HEK293 (cell line): ENCODE measurements at regions not wholly inside any gene's neighbourhood (a gene's known extent, or its start where the extent isn't known, plus 50 kb on each side); places are given as distances from the start of the nearest gene placed in this dataset.

Source experiments
- FEZF1 ChIP-seq: fragments of 450-650 bp; formaldehyde crosslinking; IDR thresholded peaks from 2 replicates; pipeline ENCODE4 v1.5.1; 2016; ENCODE audit warnings: missing biosample characterization, missing genetic modification characterization
- MYNN ChIP-seq: fragments of 450-650 bp; formaldehyde crosslinking; IDR thresholded peaks from 2 replicates; pipeline ENCODE4 v1.5.1; 2016; ENCODE audit warnings: missing biosample characterization, missing genetic modification characterization, borderline replicate concordance
- SP7 ChIP-seq: fragments of 450-650 bp; formaldehyde crosslinking; IDR thresholded peaks from 2 replicates; pipeline ENCODE4 v1.5.1; 2016; ENCODE audit warnings: missing biosample characterization, missing genetic modification characterization
- TRIM28 ChIP-seq: IDR thresholded peaks from 2 replicates; pipeline ENCODE4 v1.6.1; 2011; ENCODE audit warnings: low read length, control low read depth, borderline replicate concordance
- YY1 ChIP-seq: fragments of 450-650 bp; formaldehyde crosslinking; IDR thresholded peaks from 2 replicates; pipeline ENCODE4 v1.5.1; 2018; ENCODE audit warnings: missing biosample characterization, missing genetic modification characterization
- ZBTB20 ChIP-seq: fragments of 450-650 bp; formaldehyde crosslinking; IDR thresholded peaks from 2 replicates; pipeline ENCODE4 v1.5.1; 2016; ENCODE audit warnings: missing biosample characterization, missing genetic modification characterization
- ZBTB7A ChIP-seq: fragments of 450-650 bp; formaldehyde crosslinking; IDR thresholded peaks from 2 replicates; pipeline ENCODE4 v1.5.1; 2016; ENCODE audit warnings: low read depth, missing biosample characterization, missing genetic modification characterization
- ZFP3 ChIP-seq: fragments of 450-650 bp; formaldehyde crosslinking; IDR thresholded peaks from 2 replicates; pipeline ENCODE4 v1.5.1; 2016; ENCODE audit warnings: low read depth, missing biosample characterization, missing genetic modification characterization
- ZNF10 ChIP-seq: fragments of 450-650 bp; formaldehyde crosslinking; IDR thresholded peaks from 2 replicates; pipeline ENCODE4 v1.5.1; 2017; ENCODE audit warnings: missing biosample characterization, missing genetic modification characterization
- ZNF112 ChIP-seq: fragments of 450-650 bp; formaldehyde crosslinking; IDR thresholded peaks from 2 replicates; pipeline ENCODE4 v1.5.0; 2017; ENCODE audit warnings: missing biosample characterization, missing genetic modification characterization
- ZNF121 ChIP-seq: fragments of 450-650 bp; formaldehyde crosslinking; IDR thresholded peaks from 2 replicates; pipeline ENCODE4 v1.5.1; 2016; ENCODE audit warnings: missing biosample characterization, missing genetic modification characterization
- TF ChIP-seq, protein P1 (sequence below): fragments of 450-650 bp; formaldehyde crosslinking; IDR thresholded peaks from 2 replicates; pipeline ENCODE4 v1.5.1; 2016; ENCODE audit warnings: missing biosample characterization, missing genetic modification characterization
- TF ChIP-seq, protein P2 (sequence below): fragments of 450-650 bp; formaldehyde crosslinking; IDR thresholded peaks from 2 replicates; pipeline ENCODE4 v1.5.1; 2016; ENCODE audit warnings: missing biosample characterization, missing genetic modification characterization

DNA sequence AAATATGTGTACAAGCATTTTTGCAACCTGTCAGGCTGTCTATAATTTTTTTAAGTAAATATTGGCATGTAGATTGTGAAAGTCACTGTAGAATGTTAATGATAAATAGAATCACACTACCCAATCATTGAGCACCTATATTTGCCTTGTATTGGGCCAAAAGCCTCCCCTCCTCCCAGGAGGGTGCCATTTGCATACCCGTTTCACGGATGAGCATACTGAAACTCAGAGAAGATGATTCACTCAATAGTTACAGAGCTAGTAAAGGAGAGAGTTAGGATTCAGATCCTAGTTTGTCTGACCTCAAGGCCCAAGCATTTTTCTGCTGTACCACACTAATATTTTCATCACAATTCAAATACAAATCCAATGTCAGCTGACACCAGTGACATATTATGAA, 299.7 kb upstream of the CDH11 start:
- TF ChIP-seq, protein P1, sequence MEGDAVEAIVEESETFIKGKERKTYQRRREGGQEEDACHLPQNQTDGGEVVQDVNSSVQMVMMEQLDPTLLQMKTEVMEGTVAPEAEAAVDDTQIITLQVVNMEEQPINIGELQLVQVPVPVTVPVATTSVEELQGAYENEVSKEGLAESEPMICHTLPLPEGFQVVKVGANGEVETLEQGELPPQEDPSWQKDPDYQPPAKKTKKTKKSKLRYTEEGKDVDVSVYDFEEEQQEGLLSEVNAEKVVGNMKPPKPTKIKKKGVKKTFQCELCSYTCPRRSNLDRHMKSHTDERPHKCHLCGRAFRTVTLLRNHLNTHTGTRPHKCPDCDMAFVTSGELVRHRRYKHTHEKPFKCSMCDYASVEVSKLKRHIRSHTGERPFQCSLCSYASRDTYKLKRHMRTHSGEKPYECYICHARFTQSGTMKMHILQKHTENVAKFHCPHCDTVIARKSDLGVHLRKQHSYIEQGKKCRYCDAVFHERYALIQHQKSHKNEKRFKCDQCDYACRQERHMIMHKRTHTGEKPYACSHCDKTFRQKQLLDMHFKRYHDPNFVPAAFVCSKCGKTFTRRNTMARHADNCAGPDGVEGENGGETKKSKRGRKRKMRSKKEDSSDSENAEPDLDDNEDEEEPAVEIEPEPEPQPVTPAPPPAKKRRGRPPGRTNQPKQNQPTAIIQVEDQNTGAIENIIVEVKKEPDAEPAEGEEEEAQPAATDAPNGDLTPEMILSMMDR = no peak
- TF ChIP-seq SP7 (no peak), TRIM28 (no peak), ZBTB20 (no peak), FEZF1 (tag by site-specific recombination) (no peak), ZNF121 (tag by site-specific recombination) (no peak), ZNF10 (no peak), MYNN (tag by site-specific recombination) (no peak), ZBTB7A (tag by site-specific recombination) (no peak), ZFP3 (tag by site-specific recombination) (no peak), YY1 (tag by site-specific recombination) (no peak), ZNF112 (no peak)
- TF ChIP-seq, protein P2, sequence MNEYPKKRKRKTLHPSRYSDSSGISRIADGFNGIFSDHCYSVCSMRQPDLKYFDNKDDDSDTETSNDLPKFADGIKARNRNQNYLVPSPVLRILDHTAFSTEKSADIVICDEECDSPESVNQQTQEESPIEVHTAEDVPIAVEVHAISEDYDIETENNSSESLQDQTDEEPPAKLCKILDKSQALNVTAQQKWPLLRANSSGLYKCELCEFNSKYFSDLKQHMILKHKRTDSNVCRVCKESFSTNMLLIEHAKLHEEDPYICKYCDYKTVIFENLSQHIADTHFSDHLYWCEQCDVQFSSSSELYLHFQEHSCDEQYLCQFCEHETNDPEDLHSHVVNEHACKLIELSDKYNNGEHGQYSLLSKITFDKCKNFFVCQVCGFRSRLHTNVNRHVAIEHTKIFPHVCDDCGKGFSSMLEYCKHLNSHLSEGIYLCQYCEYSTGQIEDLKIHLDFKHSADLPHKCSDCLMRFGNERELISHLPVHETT = no peak
